ENCODE measurements at regions not wholly inside any gene's neighbourhood (a gene's known extent, or its start where the extent isn't known, plus 50 kb on each side); places are given as distances from the start of the nearest gene placed in this dataset.

DNA sequence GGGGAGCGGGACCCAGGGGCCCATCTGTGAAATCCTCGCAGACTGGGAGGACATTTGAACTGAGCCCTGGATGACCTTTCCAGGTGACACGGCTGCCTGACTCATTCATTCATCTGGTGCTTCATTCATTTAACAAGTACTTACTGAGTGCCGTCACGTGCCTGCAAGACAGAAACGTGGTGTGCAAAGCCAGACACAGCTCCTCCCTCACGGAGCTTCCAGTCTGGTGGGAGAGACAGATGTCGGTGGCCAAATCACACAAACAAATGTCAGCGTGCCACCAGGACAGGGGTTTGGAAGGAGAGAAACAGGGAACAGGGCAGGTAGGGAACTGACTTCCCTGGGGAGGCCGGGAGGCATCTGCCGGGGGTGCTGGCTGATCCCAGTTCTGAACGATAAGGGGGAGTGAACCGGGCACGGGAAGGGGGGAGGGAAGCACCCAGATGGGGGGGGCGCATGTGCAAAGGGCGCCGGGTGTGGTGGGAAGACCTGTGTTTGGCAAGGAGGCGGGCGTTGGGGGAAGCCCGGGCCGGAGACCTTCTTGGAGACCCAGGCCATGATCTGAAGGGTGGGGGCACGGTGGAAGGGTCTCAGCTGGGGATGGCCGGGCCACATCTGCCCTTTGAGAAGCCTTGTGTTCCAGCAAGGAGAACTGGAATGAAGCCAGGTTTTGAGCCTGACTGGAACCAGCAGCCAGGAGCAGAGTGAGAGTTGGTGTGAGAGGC is 93.6 kb upstream of the CIBAR2 start (continued):
- TF ChIP-seq RFX5 (IDR thresholded peaks at IDR 0.05; ENCODE audit: low read depth, low read length): no peak
- no peak for TF ChIP-seq MAFK (IDR thresholded peaks at IDR 0.05; ENCODE audit: low read depth, low read length)

DNA sequence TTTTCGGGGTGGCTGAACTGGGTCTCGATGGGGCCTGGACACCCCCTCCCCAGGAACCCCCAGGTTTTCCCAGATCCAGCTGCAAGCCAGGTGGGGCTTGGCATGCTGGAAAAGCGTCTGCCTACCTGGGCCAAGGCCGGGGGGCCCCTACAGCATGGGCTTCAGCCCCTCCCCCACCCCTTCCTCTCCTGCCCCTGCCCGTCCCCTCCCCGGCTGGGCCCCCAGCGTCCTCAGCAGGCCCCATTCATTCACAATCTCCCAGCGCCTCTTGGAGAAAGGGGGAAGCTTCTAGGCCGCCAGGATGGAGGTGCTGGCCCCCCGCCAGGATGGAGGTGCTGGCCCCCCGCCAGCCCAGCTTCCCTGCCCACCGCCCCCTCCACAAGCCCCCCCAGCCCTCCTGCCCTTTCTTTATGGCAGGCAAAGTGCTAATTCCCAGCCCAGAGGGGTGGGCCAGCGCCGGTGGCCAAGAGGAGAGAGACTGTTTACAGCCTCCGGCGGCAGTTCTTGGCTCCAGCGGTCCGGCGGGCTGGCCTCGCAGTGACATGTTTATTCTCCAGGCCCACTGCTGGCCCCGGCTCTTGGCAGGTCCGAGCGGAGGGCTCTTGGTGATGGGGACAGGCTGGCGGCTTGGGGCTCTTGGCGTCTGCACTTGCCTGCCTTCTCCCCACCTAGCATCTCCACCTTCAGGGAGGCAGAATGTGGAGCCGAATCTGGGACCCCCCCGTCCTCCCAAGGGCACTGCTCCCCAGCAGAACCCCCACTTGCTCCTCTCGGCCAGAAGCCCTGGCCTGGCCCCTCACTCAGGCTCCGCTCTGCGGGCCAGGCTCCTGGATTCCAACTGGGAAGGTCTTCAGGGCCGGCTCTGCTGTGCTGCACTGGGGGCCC is 94.4 kb upstream of the CIBAR2 start:
- BruUV-seq (replicated peaks): no TSS peak
- H2BK5ac ChIP-seq (ENCODE audit: low read depth, low read length, poor library complexity, severe bottlenecking): peak overlapping the region; percentile 75
- CTCF ChIA-PET: no interaction called here
- DNase-seq (peak; percentile 48), ATAC-seq (ENCODE audit: low read depth) (peak; percentile 24)
- TF ChIP-seq CHD1 (IDR thresholded peaks at IDR 0.05; ENCODE audit: low read depth, low read length) (no peak), BHLHE40 (IDR thresholded peaks at IDR 0.05; ENCODE audit: low read depth, low read length) (no peak), CEBPB (IDR thresholded peaks at IDR 0.05; ENCODE audit: low read depth, low read length) (no peak), POLR2A (IDR thresholded peaks at IDR 0.05; ENCODE audit: low read depth, low read length) (no peak), MAZ (IDR thresholded peaks at IDR 0.05; ENCODE audit: borderline replicate concordance, low read depth, low read length) (peak; percentile 2; the same call in 1 of the 2 replicates), FOS (IDR thresholded peaks at IDR 0.05; ENCODE audit: low read depth, low read length) (no peak)
- TF ChIP-seq, protein P1, sequence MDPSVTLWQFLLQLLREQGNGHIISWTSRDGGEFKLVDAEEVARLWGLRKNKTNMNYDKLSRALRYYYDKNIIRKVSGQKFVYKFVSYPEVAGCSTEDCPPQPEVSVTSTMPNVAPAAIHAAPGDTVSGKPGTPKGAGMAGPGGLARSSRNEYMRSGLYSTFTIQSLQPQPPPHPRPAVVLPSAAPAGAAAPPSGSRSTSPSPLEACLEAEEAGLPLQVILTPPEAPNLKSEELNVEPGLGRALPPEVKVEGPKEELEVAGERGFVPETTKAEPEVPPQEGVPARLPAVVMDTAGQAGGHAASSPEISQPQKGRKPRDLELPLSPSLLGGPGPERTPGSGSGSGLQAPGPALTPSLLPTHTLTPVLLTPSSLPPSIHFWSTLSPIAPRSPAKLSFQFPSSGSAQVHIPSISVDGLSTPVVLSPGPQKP (IDR thresholded peaks at IDR 0.05; ENCODE audit: borderline replicate concordance, low read depth, low read length): no peak
- no peaks in the 10 kb centered on the region for H3K27me3 ChIP-seq (ENCODE audit: control insufficient read depth, insufficient read depth, low read length)
- H3K18ac ChIP-seq (ENCODE audit: low read depth, low read length): peak overlapping the region; percentile 49; the same call in 1 of the 2 replicates
- peak overlapping the region; percentile 73 for H4K91ac ChIP-seq (ENCODE audit: insufficient read depth, low read depth, low read length)
- H3K79me1 ChIP-seq (ENCODE audit: low read depth in 1 of 2, low read length in 2 of 2): peaks cover 39 to 92% of the 10 kb centered on the region in 2 experiments
- H4K5ac ChIP-seq (ENCODE audit: low read depth, low read length): peak overlapping the region; percentile 72
- H4K8ac ChIP-seq (ENCODE audit: low read depth in 2 of 2, low read length in 2 of 2): peak overlapping the region; percentile 7 to 83; a peak in 3 of 4 replicates
- 12% methylated on average over 4 of the region's 31 CpGs; no CpG with 5 or more reads in 1 of the 2 experiments for WGBS, 2 experiments (ENCODE audit: extremely low coverage in 2 of 2, insufficient read length in 1 of 2)
- H3K9ac ChIP-seq (ENCODE audit: low read depth, low read length): peak overlapping the region; percentile 38; the same call in 1 of the 2 replicates
- H3K4me1 ChIP-seq (ENCODE audit: control insufficient read depth, insufficient read depth, low read length): peaks cover 65% of the 10 kb centered on the region
- peak overlapping the region; percentile 34; the same call in 1 of the 2 replicates for H3K14ac ChIP-seq (replicated peaks; ENCODE audit: low read depth, low read length)
- POLR2A ChIA-PET (ENCODE audit: unreplicated experiment): interaction anchor here (0.6 kb wide), 1 partner anchor 35 kb away, joined by 3 read pairs; no protein-coding TSS in a partner anchor
- H2AFZ ChIP-seq (replicated peaks; ENCODE audit: low read length, poor library complexity): peak overlapping the region; percentile 82
- H3K56ac ChIP-seq (ENCODE audit: extremely low read depth, insufficient read depth, low read length): peak overlapping the region; percentile 54; the same call in 1 of the 2 replicates
- intact Hi-C loops (cut with micrococcal nuclease): no loop called here
- peaks cover 2% of the 10 kb centered on the region; the same call in 1 of the 2 replicates for H3K9me3 ChIP-seq (ENCODE audit: control insufficient read depth, insufficient read depth, low read length)
- H3K9me1 ChIP-seq (ENCODE audit: insufficient read depth, low read length): peaks cover 35% of the 10 kb centered on the region
- peak overlapping the region; percentile 76; the same call in 1 of the 2 replicates for H3K23ac ChIP-seq (ENCODE audit: low read depth, low read length)
- H3K4me3 ChIP-seq (ENCODE audit: insufficient read depth, low read depth, low read length): no peak overlapping the region
- peak overlapping the region; percentile 65 for H3K27ac ChIP-seq (ENCODE audit: insufficient read depth, low read length)
- peak overlapping the region; percentile 91 for H2AK9ac ChIP-seq (replicated peaks; ENCODE audit: low read depth, low read length, poor library complexity)
- dilution Hi-C loops (cut with HindIII; ENCODE audit: low sequenced_read_pairs, unreplicated experiment): no loop called here
- H3K36me3 ChIP-seq (ENCODE audit: control insufficient read depth, insufficient read depth, low read length): no peaks in the 10 kb centered on the region
- peak overlapping the region; percentile 87; the same call in 1 of the 3 replicates for H2BK15ac ChIP-seq (ENCODE audit: low read depth, low read length)
- in situ Hi-C loops (cut with MboI; ENCODE audit: low sequenced_read_pairs): no loop called here
- peak overlapping the region; percentile 96 for H3K4ac ChIP-seq (ENCODE audit: low read depth, low read length)
- peaks cover 40% of the 10 kb centered on the region for H4K20me1 ChIP-seq (ENCODE audit: insufficient read depth, low read length)
- peak overlapping the region; percentile 63 for H2AK5ac ChIP-seq (ENCODE audit: low read depth, low read length)
- H2BK20ac ChIP-seq (ENCODE audit: low read depth, low read length): peak overlapping the region; percentile 81
- peak overlapping the region; percentile 92 for H2BK120ac ChIP-seq (ENCODE audit: low read depth, low read length)
- peak overlapping the region; percentile 25 for H3K4me2 ChIP-seq (ENCODE audit: low read depth, low read length)

Measured in IMR-90 (cell line).